Esophagus mucosa (tissue), 1 donor: ENCODE measurements at regions not wholly inside any gene's neighbourhood (a gene's known extent, or its start where the extent isn't known, plus 50 kb on each side); places are given as distances from the start of the nearest gene placed in this dataset.
"Not testable (repeated sequence)": the region's sequence is repeated elsewhere in the genome, so short reads cannot be mapped to it uniquely, and the experiment has no call there.

ENCODE experiments used
- ATAC-seq: fragments of 200-7000 bp; cut with Tn5 transposase; one replicate; pipeline ENCODE4 v1.9.1; 2020
- donor health status: DM: yes; HTN: yes; CAD: no.

DNA sequence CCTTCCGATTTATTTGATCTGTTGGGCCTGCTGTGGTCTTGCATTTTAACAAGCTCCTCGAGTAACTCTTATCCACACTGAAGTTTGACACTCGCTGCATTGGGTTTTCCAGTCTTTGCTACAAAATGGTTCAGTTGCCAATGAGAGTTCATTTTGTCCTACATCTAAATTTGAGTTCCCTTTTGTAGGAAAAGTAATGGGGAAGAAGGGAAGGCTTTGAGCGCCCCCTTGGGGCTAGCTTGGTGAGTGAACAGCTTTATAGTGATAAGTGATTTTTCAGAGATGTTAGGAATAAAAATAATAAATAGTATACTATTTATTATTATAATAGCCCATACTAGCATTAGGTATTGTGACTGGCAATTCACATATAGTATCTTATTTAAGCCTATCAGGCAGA lies 89.9 kb upstream of the GNAQ start:
- ATAC-seq, result no peak

GRCh38 chr9:78118742-78119473 lies 87.3 kb upstream of the GNAQ start:
- peak; percentile 90 for ATAC-seq

- no peak for ATAC-seq
Measured at GRCh38 chr9:78115073-78115472, 83.5 kb upstream of the GNAQ start.

DNA sequence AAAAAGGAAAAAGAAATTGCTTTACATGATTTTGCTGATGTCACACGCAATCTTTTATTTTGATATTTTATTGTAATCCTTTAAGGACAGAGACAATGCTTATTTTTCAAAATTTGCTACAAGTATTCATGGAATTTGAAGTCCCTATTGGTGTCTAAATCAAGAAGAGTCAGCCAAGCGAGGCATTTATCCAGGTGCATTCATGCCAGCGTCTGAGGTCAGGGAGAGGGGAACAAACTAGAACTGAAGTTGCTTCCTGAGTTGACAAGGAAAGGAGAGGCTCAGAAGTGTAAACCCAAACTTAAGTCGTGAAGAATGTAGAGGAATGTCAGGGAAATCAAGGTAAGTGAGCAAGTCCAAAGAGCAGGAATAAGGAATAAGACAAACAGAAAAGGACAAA lies 83.0 kb upstream of the GNAQ start:
- no peak for ATAC-seq

- ATAC-seq, result no peak
Measured at GRCh38 chr9:78112406-78112805, 80.8 kb upstream of the GNAQ start.

- no peak for ATAC-seq
Measured at GRCh38 chr9:78112004-78112403, 80.4 kb upstream of the GNAQ start.

DNA sequence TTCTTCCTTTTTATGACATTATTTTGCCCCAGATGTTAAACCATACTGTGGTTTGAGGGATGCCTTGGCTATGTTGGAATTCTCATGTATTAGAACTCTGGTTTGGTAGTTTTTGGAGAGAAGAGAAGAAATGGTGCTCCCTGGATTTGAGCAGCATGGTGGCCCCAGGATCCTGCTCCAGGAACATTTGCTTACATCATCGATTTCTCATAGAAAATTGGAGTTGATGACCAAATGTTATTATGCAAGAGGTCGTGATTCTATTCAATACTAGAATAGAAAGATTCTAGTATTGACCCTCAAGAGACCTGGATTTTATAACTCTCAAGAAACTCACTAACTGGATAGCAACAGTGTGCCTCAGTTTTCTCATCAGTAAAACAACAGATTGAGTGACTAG lies 77.5 kb upstream of the GNAQ start:
- no peak for ATAC-seq

DNA sequence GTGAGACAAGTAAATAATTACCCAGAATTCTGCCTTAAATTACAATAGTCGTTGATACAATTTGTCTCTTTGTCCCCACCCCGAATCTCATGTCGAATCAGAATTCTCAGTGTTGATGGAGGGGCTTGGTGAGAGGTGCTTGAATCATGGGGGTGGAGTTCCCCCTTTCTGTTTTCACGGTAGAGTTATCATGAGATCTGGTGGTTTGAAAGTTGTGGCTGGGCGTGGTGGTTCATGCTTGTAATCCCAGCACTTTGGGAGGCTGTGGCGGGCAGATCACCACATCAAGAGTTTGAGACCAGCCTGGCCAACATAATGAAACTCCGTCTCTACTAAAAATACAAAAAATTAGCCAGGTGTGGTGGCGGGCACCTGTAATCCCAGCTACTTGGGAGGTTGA lies 75.0 kb upstream of the GNAQ start:
- ATAC-seq, result not testable (repeated sequence)

GRCh38 chr9:78103971-78104433 lies 72.4 kb upstream of the GNAQ start:
- no peak for ATAC-seq

- no peak for ATAC-seq
Measured at GRCh38 chr9:78101247-78101646, 69.6 kb upstream of the GNAQ start.

GRCh38 chr9:78097541-78097940 lies 65.9 kb upstream of the GNAQ start:
- ATAC-seq, result no peak

DNA sequence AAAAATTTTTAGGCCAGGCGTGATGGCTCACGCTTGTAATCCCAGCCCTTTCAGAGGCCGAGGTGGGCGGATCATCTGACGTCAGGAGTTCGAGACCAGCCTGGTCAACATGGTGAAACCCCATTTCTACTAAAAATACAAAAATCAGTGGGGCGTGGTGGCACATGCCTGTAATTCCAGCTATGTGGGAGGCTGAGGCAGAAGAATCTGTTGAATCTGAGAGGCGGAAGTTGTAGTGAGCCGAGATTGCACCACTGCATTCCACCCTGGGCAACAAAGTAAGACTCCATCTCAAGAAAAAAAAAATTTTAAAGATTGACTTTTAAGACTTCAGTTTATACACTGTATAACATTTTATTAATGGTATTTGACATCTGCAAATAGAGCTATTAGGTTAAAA lies 60.1 kb upstream of the GNAQ start:
- ATAC-seq, result no peak

DNA sequence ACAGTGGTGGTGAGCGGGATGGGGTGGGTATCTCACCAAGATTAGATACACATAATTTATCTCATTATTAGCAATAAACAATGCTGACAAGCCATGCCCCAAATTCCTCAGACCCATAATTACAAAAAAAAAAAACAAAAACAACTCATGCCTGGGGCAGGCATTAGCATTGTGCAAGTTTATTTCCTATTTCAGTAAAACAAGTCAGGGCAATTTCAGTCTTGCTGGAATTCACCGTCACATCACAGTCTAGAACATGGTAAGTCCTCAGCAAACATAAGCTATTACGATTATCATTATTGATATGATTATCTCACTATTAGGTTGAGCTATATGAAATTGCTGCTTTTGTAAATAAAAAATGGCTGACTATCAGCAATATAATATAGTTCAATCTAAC lies 57.5 kb upstream of the GNAQ start:
- no peak for ATAC-seq

- ATAC-seq, result not testable (repeated sequence)
Measured at GRCh38 chr9:78088190-78088589, 56.6 kb upstream of the GNAQ start.
